HG02678 (cell line): ENCODE measurements at regions not wholly inside any gene's neighbourhood (a gene's known extent, or its start where the extent isn't known, plus 50 kb on each side); places are given as distances from the start of the nearest gene placed in this dataset.

Experiments
- ATAC-seq: cut with Tn5 transposase; IDR thresholded peaks from one replicate; pipeline ENCODE4 v1.9.1; 2021; ENCODE audit warnings: mild to moderate bottlenecking, moderate library complexity; ENCODE audit not compliant: unreplicated experiment

GRCh38 chr6:14910692-14911547 is 334.9 kb upstream of the JARID2 start:
- ATAC-seq = peak; percentile 88

DNA sequence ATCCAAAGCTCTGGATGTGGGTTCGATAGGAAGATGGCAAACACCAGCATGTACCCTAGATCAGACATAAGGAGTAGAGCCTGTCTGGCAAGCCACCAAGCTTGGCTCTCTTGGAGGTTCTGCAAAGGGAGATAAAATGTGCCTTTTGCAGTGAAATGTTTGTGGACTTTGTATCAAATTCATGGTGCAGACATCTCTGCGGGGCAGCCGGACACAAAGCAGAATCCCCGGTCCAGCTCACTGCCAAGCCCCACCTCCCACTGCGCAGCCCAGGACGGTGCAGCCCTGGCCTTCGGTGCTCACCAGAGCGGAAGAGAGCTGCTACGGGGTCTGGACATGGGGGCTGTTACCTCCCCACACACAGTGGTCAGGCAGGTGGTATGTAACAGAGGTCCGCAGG is 333.6 kb upstream of the JARID2 start:
- ATAC-seq = no peak

- no peak for ATAC-seq
These were observed 333.2 kb upstream of the JARID2 start for GRCh38 chr6:14912706-14913105.

DNA sequence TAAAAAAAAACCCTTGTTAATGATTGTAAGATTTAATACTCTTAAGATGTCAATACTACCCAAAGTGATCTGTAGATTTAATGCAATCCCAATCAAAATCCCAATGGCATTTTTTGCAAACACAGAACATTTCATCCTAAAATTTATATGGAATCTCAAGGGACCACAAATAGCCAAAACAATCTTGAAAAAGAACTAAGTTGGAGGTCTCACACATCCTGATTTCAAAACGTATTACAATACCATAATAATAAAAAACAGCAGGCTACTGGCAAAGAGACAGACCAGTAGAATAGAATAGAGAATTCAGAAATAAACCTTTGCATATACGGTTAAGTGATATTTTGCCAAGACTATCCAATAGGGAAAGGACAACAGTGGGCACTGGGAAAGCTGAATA is 331.9 kb upstream of the JARID2 start:
- ATAC-seq = no peak

GRCh38 chr6:14915888-14916832 is 329.7 kb upstream of the JARID2 start:
- ATAC-seq = no peak

DNA sequence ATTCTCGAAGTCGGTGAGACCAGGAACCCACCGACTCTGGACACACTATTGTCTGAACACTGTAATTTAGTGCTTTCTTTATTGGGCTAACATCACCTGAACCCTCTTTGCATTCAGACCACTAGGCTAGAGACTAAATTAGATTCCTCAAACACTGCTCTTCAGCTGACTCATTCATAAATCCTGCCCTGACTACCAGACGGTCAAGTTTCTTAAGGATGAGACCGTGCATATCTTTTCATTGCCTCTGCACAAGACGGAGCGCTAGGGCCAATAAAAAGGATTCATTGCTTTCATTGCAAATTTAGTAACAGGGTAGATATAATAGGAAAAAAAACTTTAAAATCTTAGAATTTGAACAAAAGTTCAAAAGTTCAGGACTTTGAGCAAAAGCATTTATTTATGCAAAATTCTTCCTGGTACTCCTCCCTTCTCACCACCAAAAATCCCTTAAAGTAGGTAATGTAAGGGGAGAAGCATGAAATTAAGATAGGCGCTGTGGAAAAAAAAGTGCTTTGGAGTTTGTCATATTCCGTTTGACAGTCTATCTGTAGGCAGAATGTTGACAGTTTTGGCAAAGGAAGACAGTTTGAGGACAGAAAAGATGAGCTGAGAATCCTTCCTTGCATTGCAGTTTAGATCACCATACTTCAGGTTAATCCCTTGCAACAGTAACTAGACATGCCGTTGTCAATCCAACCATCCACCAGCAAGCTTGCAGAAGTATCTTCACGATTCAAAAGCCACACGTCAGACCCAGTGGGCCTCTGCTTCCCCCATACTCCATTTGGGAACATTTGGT is 328.6 kb upstream of the JARID2 start:
- no peak for ATAC-seq

GRCh38 chr6:14918200-14918907 is 327.5 kb upstream of the JARID2 start:
- no peak for ATAC-seq

GRCh38 chr6:14919038-14919670 is 326.7 kb upstream of the JARID2 start:
- no peak for ATAC-seq

GRCh38 chr6:14920276-14920675 is 325.6 kb upstream of the JARID2 start:
- ATAC-seq = no peak

DNA sequence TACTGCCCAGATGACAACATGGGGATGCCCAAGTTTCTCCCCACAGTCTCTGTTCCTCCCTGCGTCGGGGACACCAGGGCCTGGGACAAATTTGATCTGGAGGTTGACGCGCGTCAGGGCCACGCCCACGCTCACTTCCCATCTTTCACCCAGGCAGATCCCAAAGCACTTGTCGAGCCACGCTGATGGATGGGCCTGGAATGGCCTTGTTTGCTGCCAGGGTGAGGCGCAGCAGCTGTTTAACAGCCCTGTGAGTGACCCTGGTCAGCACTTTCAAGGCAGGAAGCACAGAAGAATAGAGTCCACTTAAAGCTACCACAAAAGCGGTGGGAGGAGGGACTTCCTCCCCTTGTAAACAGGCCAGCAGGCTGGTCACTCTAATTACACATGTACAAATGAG is 324.7 kb upstream of the JARID2 start:
- no peak for ATAC-seq

DNA sequence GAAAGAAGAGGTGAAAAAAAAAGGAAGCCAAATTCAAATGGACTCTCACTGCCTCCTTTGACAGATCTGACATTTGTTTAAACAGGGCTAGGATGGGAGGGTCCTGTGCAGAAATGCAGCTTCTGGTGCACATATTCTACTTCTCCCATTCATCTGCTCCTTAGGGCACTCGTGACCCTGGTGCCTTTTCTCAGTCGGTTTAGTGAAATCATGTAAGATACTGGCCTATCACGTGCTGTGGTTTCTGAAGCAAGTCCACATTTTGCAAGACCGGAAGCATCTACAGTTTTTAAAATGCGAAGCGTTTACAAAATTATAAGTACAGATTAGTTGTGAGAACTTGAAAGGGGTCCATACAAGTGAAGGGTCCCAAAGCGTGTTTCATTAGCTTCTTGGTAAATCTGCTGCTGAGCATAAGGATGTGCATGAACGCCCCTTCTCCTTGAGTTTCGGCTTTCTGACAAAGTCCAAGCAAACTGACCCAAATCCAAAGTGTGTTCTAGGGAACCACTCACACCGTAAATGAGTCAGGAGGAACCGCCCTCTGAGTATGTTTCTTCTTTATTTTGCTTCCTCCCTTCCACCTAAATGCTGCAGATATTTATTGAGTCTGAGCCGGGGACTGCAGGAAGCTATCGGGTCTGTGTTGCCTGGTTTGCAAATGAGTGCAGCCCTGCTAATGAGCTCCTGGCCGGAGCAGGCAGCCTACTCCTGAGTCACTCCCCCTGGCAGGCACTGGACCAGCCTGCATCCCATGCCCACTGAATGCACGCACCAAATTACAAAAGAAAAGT is 323.8 kb upstream of the JARID2 start:
- ATAC-seq = no peak

DNA sequence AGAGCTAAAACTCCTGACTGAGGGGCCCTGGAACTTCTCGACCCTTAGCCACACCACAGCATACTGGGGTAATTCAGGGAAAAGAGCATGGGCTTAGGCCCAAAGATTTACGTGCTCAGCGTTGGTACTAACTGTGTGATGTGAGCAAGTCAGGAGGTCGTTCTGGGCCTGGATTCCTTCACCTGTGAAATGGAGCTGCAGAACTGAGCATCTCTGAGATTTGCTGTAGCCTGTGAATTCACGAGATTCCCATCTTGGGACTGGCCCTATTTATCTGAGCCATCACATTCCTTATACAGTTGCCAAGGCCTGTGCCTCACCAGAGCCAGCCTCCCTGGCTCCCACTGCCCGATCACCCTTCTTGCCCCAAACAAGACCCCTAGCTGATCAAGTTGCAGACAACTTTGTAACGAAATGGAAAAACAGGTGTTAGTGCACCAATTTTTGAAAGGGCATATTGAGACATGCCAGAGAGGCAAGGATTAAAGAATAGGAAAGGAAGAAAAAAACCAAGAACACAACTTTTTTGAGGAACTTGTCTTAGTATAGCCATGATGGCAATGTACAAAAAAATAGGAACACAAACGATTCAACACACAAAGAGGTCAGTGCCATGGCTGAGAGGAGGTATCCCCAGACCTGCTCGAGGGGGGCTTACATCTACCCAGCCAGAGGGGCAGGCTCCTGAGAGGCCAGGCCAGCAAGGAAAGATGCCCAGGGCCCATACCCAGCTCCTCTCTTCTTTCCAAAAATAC is 323.0 kb upstream of the JARID2 start:
- no peak for ATAC-seq

DNA sequence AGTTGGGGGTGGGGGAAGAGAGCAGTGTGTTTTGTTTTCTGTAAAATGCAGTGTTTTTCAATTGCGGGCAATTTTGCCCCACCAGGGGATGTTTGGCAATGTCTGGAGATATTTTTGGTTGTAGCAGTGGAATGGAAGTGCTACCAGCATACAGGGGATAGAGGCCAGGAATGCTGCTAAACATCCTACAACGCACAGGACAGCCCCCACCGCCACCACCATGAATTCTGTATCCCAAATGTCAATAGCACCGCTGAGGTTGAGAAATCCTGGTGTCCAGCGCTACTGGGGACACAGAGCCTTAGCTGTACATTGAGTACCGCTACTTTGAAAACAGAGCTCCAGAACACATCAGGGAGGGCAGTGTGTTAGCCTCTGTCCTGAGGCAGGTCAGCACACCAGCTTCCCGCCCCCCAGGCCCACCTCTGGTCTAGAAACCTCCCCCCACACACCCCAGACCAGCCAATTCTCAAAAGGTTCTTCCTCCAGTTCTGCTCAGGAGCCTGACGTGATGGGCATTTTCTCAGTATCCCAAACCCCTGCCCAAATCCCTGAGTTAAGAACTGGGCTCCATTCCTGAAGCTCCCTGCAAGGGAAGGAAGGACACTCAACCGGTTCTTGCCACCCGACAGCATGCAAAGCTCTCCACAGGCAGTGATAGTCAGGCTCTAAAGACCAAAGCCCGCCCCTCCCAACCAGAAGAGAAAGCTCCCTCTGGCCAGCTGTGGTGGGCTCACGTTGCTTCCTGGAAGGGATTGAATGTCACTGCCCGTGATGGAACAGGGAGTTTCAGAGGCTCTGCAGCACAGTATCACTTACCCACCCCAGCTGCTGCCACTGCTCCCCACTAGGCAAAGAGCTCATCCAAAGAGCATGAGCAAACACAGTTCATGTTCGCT is 321.5 kb upstream of the JARID2 start:
- ATAC-seq = no peak

DNA sequence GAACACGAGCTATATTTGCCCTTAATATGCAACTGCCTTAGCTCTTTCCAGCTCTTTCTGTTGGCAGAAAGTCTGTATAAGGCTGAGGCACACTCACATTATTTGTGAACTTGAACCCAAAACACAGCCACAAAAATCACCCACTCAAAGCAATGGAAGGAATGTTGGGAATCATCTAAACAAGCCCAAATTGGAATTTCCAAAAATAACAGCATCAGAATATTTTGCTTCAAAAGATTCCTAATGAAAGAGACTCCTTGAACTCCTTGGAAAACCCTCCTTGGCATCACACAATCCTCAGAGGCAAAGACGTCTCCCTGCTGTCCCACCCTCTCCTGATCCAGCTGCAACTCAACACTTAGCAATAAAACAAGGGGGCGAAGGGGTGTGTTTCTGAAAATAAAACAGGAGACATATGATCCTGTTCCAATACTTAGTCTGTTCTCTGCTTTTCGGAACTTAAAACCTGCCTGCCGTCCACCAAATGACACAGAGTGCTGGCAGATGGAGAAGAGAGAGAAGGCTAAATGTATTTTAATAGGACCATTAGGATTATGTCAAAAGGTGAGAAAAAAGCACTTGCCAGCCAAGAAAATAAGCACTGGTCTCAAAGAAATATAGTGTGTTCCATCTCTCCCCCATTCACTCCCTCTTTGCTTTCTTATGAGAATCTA is 320.7 kb upstream of the JARID2 start:
- ATAC-seq = no peak

GRCh38 chr6:14925699-14926026 is 320.2 kb upstream of the JARID2 start:
- no peak for ATAC-seq

- ATAC-seq = no peak
These were observed 318.5 kb upstream of the JARID2 start for GRCh38 chr6:14927398-14927797.

GRCh38 chr6:14929291-14929690 is 316.6 kb upstream of the JARID2 start:
- ATAC-seq = no peak
